Hepatocyte (in vitro differentiated cells): ENCODE measurements at regions not wholly inside any gene's neighbourhood (a gene's known extent, or its start where the extent isn't known, plus 50 kb on each side); places are given as distances from the start of the nearest gene placed in this dataset.

Source experiments
- CTCF ChIP-seq: fragments of 200-600 bp; sonication (generic); IDR thresholded peaks from 2 replicates; pipeline ENCODE4 v1.5.1; 2016; ENCODE audit warnings: antibody characterized with exemption, mild to moderate bottlenecking; ENCODE audit not compliant: poor library complexity
- EZH2 ChIP-seq: fragments of 200-600 bp; sonication (generic); IDR thresholded peaks from 2 replicates; pipeline ENCODE4 v1.6.1; 2016; ENCODE audit warnings: antibody characterized with exemption, mild to moderate bottlenecking, borderline replicate concordance

- TF ChIP-seq EZH2 (no peak), CTCF (no peak)
Measured at GRCh38 chr5:117461403-117461802, 886.8 kb upstream of the SEMA6A start.
